ENCODE measurements at regions not wholly inside any gene's neighbourhood (a gene's known extent, or its start where the extent isn't known, plus 50 kb on each side); places are given as distances from the start of the nearest gene placed in this dataset.

- no peaks in the 10 kb centered on the region for H3K79me2 ChIP-seq (ENCODE audit: low read length)
- TF ChIP-seq CTCF (IDR thresholded peaks at IDR 0.05; ENCODE audit: low read depth, low read length) (no peak), EZH2phosphoT487 (IDR thresholded peaks at IDR 0.05; ENCODE audit: low read depth) (no peak)
- no peak overlapping the region for H3K4me3 ChIP-seq (ENCODE audit: low read length)
- H3K4me1 ChIP-seq (ENCODE audit: low read length), result peaks cover 39% of the 10 kb centered on the region
- H3K4me2 ChIP-seq (ENCODE audit: low read length), result no peak overlapping the region
- no peaks in the 10 kb centered on the region for H3K36me3 ChIP-seq (replicated peaks; ENCODE audit: low read depth, low read length)
- no peaks in the 10 kb centered on the region for H3K27me3 ChIP-seq (ENCODE audit: low read depth, low read length)
- H2AFZ ChIP-seq (ENCODE audit: low read depth, low read length), result no peak overlapping the region
- H4K20me1 ChIP-seq (ENCODE audit: insufficient read depth, low read length), result no peaks in the 10 kb centered on the region
- H3K27ac ChIP-seq (ENCODE audit: low read length), result no peak overlapping the region
- H3K9me3 ChIP-seq (ENCODE audit: insufficient read depth, low read length), result no peaks in the 10 kb centered on the region
- no peak overlapping the region for H3K9ac ChIP-seq (ENCODE audit: low read length)
These were observed 126.5 kb upstream of the TNFSF4 start for GRCh38 chr1:173333581-173333980.

- H3K4me3 ChIP-seq (ENCODE audit: low read length), result no peak overlapping the region
- H3K4me2 ChIP-seq (ENCODE audit: low read length), result no peak overlapping the region
- no peaks in the 10 kb centered on the region for H3K9me3 ChIP-seq (ENCODE audit: insufficient read depth, low read length)
- no peaks in the 10 kb centered on the region for H3K27me3 ChIP-seq (ENCODE audit: low read depth, low read length)
- H4K20me1 ChIP-seq (ENCODE audit: insufficient read depth, low read length), result no peaks in the 10 kb centered on the region
- no peak overlapping the region for H2AFZ ChIP-seq (ENCODE audit: low read depth, low read length)
- H3K36me3 ChIP-seq (replicated peaks; ENCODE audit: low read depth, low read length), result no peaks in the 10 kb centered on the region
- no peak overlapping the region for H3K9ac ChIP-seq (ENCODE audit: low read length)
- H3K79me2 ChIP-seq (ENCODE audit: low read length), result no peaks in the 10 kb centered on the region
- H3K4me1 ChIP-seq (ENCODE audit: low read length), result peaks cover 14% of the 10 kb centered on the region
- TF ChIP-seq CTCF (IDR thresholded peaks at IDR 0.05; ENCODE audit: low read depth, low read length) (no peak), EZH2phosphoT487 (IDR thresholded peaks at IDR 0.05; ENCODE audit: low read depth) (no peak)
- H3K27ac ChIP-seq (ENCODE audit: low read length), result no peak overlapping the region
These were observed 130.0 kb upstream of the TNFSF4 start for GRCh38 chr1:173337126-173337525.

GRCh38 chr1:173341307-173341706, 134.2 kb upstream of the TNFSF4 start:
- Histone ChIP-seq H3K4me2 (ENCODE audit: low read length) (no peak overlapping the region), H3K27ac (ENCODE audit: low read length) (no peak overlapping the region), H3K9me3 (ENCODE audit: insufficient read depth, low read length) (no peaks in the 10 kb centered on the region), H3K9ac (ENCODE audit: low read length) (no peak overlapping the region), H3K36me3 (replicated peaks; ENCODE audit: low read depth, low read length) (no peaks in the 10 kb centered on the region), H3K79me2 (ENCODE audit: low read length) (no peaks in the 10 kb centered on the region), H2AFZ (ENCODE audit: low read depth, low read length) (no peak overlapping the region), H3K27me3 (ENCODE audit: low read depth, low read length) (no peaks in the 10 kb centered on the region), H3K4me3 (ENCODE audit: low read length) (no peak overlapping the region), H4K20me1 (ENCODE audit: insufficient read depth, low read length) (no peaks in the 10 kb centered on the region), H3K4me1 (ENCODE audit: low read length) (no peaks in the 10 kb centered on the region)
- TF ChIP-seq EZH2phosphoT487 (IDR thresholded peaks at IDR 0.05; ENCODE audit: low read depth) (no peak), CTCF (IDR thresholded peaks at IDR 0.05; ENCODE audit: low read depth, low read length) (no peak)

- Histone ChIP-seq H2AFZ (ENCODE audit: low read depth, low read length) (no peak overlapping the region), H3K27me3 (ENCODE audit: low read depth, low read length) (no peaks in the 10 kb centered on the region), H3K4me1 (ENCODE audit: low read length) (no peaks in the 10 kb centered on the region), H4K20me1 (ENCODE audit: insufficient read depth, low read length) (no peaks in the 10 kb centered on the region), H3K36me3 (replicated peaks; ENCODE audit: low read depth, low read length) (no peaks in the 10 kb centered on the region), H3K79me2 (ENCODE audit: low read length) (no peaks in the 10 kb centered on the region), H3K9ac (ENCODE audit: low read length) (no peak overlapping the region), H3K4me2 (ENCODE audit: low read length) (no peak overlapping the region), H3K27ac (ENCODE audit: low read length) (no peak overlapping the region), H3K9me3 (ENCODE audit: insufficient read depth, low read length) (no peaks in the 10 kb centered on the region), H3K4me3 (ENCODE audit: low read length) (no peak overlapping the region)
- TF ChIP-seq EZH2phosphoT487 (IDR thresholded peaks at IDR 0.05; ENCODE audit: low read depth) (no peak), CTCF (IDR thresholded peaks at IDR 0.05; ENCODE audit: low read depth, low read length) (no peak)
These were observed 134.8 kb upstream of the TNFSF4 start for GRCh38 chr1:173341971-173342370.
